Endodermal cell (in vitro differentiated cells): ENCODE measurements at regions not wholly inside any gene's neighbourhood (a gene's known extent, or its start where the extent isn't known, plus 50 kb on each side); places are given as distances from the start of the nearest gene placed in this dataset.

Experiments used
- DNase-seq: peaks from one replicate; pipeline ENCODE4 v3.0.0-alpha.2; 2017
- H3K27ac ChIP-seq: 2 replicates; pipeline ENCODE4 v1.5.1; 2013; ENCODE audit warnings: mild to moderate bottlenecking, low read depth, low read length, moderate library complexity
- H3K27me3 ChIP-seq: 2 replicates; pipeline ENCODE4 v1.6.1; 2013; ENCODE audit warnings: mild to moderate bottlenecking, low read length, moderate library complexity; ENCODE audit not compliant: insufficient read depth, control insufficient read depth, poor library complexity, severe bottlenecking
- H3K36me3 ChIP-seq: 2 replicates; pipeline ENCODE4 v1.7.0; 2013; ENCODE audit warnings: mild to moderate bottlenecking, low read length, moderate library complexity; ENCODE audit not compliant: control insufficient read depth, insufficient read depth
- H3K4me1 ChIP-seq: one replicate; pipeline ENCODE4 v1.7.0; 2013; ENCODE audit warnings: low read length; ENCODE audit not compliant: control insufficient read depth, insufficient read depth
- H3K4me3 ChIP-seq: 2 replicates; pipeline ENCODE4 v1.5.1; 2013; ENCODE audit warnings: mild to moderate bottlenecking, low read length, moderate library complexity
- H3K9ac ChIP-seq: 2 replicates; pipeline ENCODE4 v1.6.1; 2013; ENCODE audit warnings: mild to moderate bottlenecking, low read length, moderate library complexity; ENCODE audit not compliant: poor library complexity, severe bottlenecking; ENCODE audit errors: extremely low read depth
- H3K9me3 ChIP-seq: 2 replicates; pipeline ENCODE4 v1.6.1; 2013; ENCODE audit warnings: mild to moderate bottlenecking, low read length, moderate library complexity; ENCODE audit not compliant: control insufficient read depth
- H3K27ac Mint-ChIP-seq: 2 replicates; pipeline ENCODE4 v1.8.0; 2020; ENCODE audit warnings: mixed read lengths
- H3K27me3 Mint-ChIP-seq: 2 replicates; pipeline ENCODE4 v1.8.0; 2021; ENCODE audit warnings: mild to moderate bottlenecking, mixed read lengths; ENCODE audit not compliant: insufficient read depth
- H3K36me3 Mint-ChIP-seq: 2 replicates; pipeline ENCODE4 v1.8.0; 2020; ENCODE audit warnings: low read depth, mixed read lengths
- H3K4me1 Mint-ChIP-seq: 2 replicates; pipeline ENCODE4 v1.8.0; 2020; ENCODE audit warnings: mixed read lengths
- H3K4me3 Mint-ChIP-seq: 2 replicates; pipeline ENCODE4 v1.8.0; 2020; ENCODE audit warnings: mild to moderate bottlenecking, moderate library complexity, mixed read lengths
- H3K9me3 Mint-ChIP-seq: 2 replicates; pipeline ENCODE4 v1.8.0; 2020; ENCODE audit warnings: mild to moderate bottlenecking, mixed read lengths
- WGBS, 2 experiments: methylation state at CpG; one replicate each; pipeline versions ENCODE4 v1.1.5 to v1.1.7; 2013; ENCODE audit warnings: missing lambda C conversion rate in 2 of 2, mixed read lengths in 1 of 2; ENCODE audit not compliant: insufficient coverage in 1 of 2, insufficient read length in 1 of 2; 5-methylcytosine and 5-hydroxymethylcytosine counted together
- TF ChIP-seq, protein P1 (sequence below): fragments of 200-600 bp; sonication (generic); conservative IDR thresholded peaks from 2 replicates; pipeline ENCODE4 v1.5.0; 2021; ENCODE audit warnings: antibody characterized with exemption, mild to moderate bottlenecking

DNA sequence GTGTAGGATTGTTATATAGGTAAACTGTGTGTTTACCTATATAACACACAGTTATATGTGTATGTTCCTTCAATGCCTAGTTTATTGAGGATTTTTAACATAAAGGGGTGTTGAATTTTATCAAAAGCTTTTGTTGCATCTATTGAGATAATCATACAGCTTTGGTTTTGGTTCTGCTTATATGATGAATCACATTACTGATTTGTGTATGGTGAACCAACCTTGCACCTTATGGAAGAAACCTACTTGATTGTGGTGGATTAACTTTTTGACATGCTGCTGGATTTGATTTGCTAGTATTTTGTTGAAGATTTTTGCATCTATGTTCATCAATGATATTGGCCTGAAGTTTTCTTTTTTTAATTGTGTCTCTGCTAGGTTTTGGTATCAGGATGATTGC is 194.9 kb downstream of the TMEM167A start:
- Histone ChIP-seq H3K27me3 (no peaks in the 10 kb centered on the region), H3K4me3 (no peak overlapping the region), H3K36me3 (no peaks in the 10 kb centered on the region), H3K9ac (no peak overlapping the region), H3K27ac (no peak overlapping the region), H3K9me3 (peaks cover 27% of the 10 kb centered on the region), H3K4me1 (peaks cover 9% of the 10 kb centered on the region)
- H3K27me3 Mint-ChIP-seq = no peaks in the 10 kb centered on the region
- H3K4me3 Mint-ChIP-seq = no peak overlapping the region
- DNase-seq = no peak
- no peak overlapping the region for H3K27ac Mint-ChIP-seq
- peaks cover 26% of the 10 kb centered on the region for H3K4me1 Mint-ChIP-seq
- TF ChIP-seq, protein P1, sequence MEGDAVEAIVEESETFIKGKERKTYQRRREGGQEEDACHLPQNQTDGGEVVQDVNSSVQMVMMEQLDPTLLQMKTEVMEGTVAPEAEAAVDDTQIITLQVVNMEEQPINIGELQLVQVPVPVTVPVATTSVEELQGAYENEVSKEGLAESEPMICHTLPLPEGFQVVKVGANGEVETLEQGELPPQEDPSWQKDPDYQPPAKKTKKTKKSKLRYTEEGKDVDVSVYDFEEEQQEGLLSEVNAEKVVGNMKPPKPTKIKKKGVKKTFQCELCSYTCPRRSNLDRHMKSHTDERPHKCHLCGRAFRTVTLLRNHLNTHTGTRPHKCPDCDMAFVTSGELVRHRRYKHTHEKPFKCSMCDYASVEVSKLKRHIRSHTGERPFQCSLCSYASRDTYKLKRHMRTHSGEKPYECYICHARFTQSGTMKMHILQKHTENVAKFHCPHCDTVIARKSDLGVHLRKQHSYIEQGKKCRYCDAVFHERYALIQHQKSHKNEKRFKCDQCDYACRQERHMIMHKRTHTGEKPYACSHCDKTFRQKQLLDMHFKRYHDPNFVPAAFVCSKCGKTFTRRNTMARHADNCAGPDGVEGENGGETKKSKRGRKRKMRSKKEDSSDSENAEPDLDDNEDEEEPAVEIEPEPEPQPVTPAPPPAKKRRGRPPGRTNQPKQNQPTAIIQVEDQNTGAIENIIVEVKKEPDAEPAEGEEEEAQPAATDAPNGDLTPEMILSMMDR = no peak
- H3K36me3 Mint-ChIP-seq = peaks cover 13% of the 10 kb centered on the region
- peaks cover 33% of the 10 kb centered on the region for H3K9me3 Mint-ChIP-seq

DNA sequence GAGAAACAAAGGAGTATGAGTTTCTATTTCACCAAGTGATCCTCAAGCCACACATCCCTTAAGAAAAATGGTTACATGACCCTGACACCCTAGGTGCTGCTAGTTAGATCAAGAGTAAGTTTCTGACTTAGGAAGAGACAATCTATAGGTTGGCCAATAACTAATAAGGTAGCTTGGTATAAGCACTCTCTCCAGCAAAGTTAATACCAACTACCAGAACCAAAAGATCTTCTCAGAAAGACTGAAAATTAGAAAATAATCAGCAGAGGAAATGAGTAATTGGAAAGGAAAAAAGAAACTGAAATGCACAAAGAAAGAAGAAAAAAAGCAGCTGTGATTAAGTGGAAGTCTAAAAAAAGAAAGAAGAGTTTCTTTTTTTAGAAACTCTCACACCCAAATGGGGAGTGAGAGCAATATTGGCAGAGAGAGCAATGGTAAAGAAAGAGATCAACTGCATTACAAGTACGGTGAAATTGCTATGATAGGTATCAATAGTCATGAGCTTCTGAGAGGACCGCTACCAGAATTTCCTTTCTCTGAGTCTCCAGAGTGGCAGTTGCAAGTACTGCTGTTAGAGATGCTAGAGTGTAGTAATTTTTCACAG is 195.5 kb downstream of the TMEM167A start:
- H3K9me3 ChIP-seq = peaks cover 27% of the 10 kb centered on the region
- Mint-ChIP-seq H3K9me3 (peaks cover 33% of the 10 kb centered on the region), H3K36me3 (peaks cover 13% of the 10 kb centered on the region), H3K27me3 (no peaks in the 10 kb centered on the region), H3K27ac (no peak overlapping the region), H3K4me1 (peaks cover 22% of the 10 kb centered on the region), H3K4me3 (no peak overlapping the region)
- TF ChIP-seq, protein P1 = no peak
- no peaks in the 10 kb centered on the region for H3K36me3 ChIP-seq
- H3K9ac ChIP-seq = no peak overlapping the region
- H3K4me3 ChIP-seq = no peak overlapping the region
- WGBS, 2 experiments = 91 to 93% methylated on average over 2 of the region's 2 CpGs
- H3K4me1 ChIP-seq = peaks cover 3% of the 10 kb centered on the region
- no peaks in the 10 kb centered on the region for H3K27me3 ChIP-seq
- H3K27ac ChIP-seq = no peak overlapping the region
- no peak for DNase-seq

DNA sequence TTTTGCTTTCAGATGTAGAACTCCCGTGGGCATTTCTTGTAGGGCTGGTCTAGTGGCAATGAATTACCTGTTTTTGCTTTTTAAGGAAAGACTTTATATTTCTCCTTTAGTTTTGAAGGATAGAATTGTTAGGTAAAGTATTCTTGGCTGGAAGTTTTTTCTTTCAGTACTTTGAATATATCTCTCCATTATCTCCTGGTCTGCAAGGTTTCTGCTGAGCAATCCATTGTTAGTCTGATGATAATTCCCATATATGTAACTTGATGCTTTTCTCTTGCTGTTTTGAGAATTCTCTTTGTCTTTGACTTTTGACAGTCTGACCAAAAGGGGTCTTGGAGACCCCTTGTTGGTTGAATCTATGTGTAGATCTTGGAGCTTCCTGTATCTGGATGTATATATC is 198.1 kb downstream of the TMEM167A start:
- no peak overlapping the region for H3K9ac ChIP-seq
- no peak overlapping the region for H3K4me3 Mint-ChIP-seq
- peaks cover 27% of the 10 kb centered on the region for H3K9me3 ChIP-seq
- H3K27ac ChIP-seq = no peak overlapping the region
- no peak overlapping the region for H3K4me3 ChIP-seq
- H3K4me1 Mint-ChIP-seq = peaks cover 4% of the 10 kb centered on the region
- peaks cover 33% of the 10 kb centered on the region for H3K9me3 Mint-ChIP-seq
- H3K27me3 ChIP-seq = no peaks in the 10 kb centered on the region
- H3K36me3 ChIP-seq = no peaks in the 10 kb centered on the region
- no peak overlapping the region for H3K27ac Mint-ChIP-seq
- no peaks in the 10 kb centered on the region for H3K27me3 Mint-ChIP-seq
- peaks cover 13% of the 10 kb centered on the region for H3K36me3 Mint-ChIP-seq
- no peak for DNase-seq
- TF ChIP-seq, protein P1 = no peak
- WGBS, 2 experiments = 90% methylated on average over 1 of the region's 1 CpG; no CpG with 5 or more reads in 1 of the 2 experiments
- no peaks in the 10 kb centered on the region for H3K4me1 ChIP-seq
